ENCODE measurements at regions not wholly inside any gene's neighbourhood (a gene's known extent, or its start where the extent isn't known, plus 50 kb on each side); places are given as distances from the start of the nearest gene placed in this dataset.
"Not testable (repeated sequence)": the region's sequence is repeated elsewhere in the genome, so short reads cannot be mapped to it uniquely, and the experiment has no call there.

GRCh38 chr10:65123120-65123519, 1601.9 kb downstream of the REEP3 start:
- no peak for DNase-seq

- DNase-seq, result no peak
These were observed 1604.0 kb downstream of the REEP3 start for GRCh38 chr10:65125212-65125611.

GRCh38 chr10:65126288-65126687, 1605.1 kb downstream of the REEP3 start:
- no peak for DNase-seq

- DNase-seq, result no peak
These were observed 1607.1 kb downstream of the REEP3 start for GRCh38 chr10:65128277-65128676.

- no peak for DNase-seq
These were observed 1609.1 kb downstream of the REEP3 start for GRCh38 chr10:65130162-65130758.

GRCh38 chr10:65133652-65134051, 1612.5 kb downstream of the REEP3 start:
- no peak for DNase-seq

GRCh38 chr10:65135508-65135907, 1614.3 kb downstream of the REEP3 start:
- DNase-seq, result no peak

GRCh38 chr10:65142641-65143435, 1621.6 kb downstream of the REEP3 start:
- DNase-seq, result no peak

GRCh38 chr10:65143723-65144122, 1622.5 kb downstream of the REEP3 start:
- DNase-seq, result no peak

GRCh38 chr10:65149878-65150277, 1628.7 kb downstream of the REEP3 start:
- DNase-seq, result no peak

GRCh38 chr10:65166272-65166671, 1645.1 kb downstream of the REEP3 start:
- no peak for DNase-seq

GRCh38 chr10:65172249-65172648, 1651.0 kb downstream of the REEP3 start:
- DNase-seq, result no peak

GRCh38 chr10:65176994-65177393, 1655.8 kb downstream of the REEP3 start:
- no peak for DNase-seq

GRCh38 chr10:65183236-65183635, 1662.0 kb downstream of the REEP3 start:
- no peak for DNase-seq

- not testable (repeated sequence) for DNase-seq
These were observed 1665.5 kb downstream of the REEP3 start for GRCh38 chr10:65186668-65187067.

- no peak for DNase-seq
These were observed 1672.9 kb downstream of the REEP3 start for GRCh38 chr10:65194126-65194525.

- DNase-seq, result no peak
These were observed 1673.4 kb downstream of the REEP3 start for GRCh38 chr10:65194555-65194954.

GRCh38 chr10:65196111-65196510, 1674.9 kb downstream of the REEP3 start:
- DNase-seq, result no peak

GRCh38 chr10:65197935-65198334, 1676.7 kb downstream of the REEP3 start:
- DNase-seq, result no peak

GRCh38 chr10:65201491-65201890, 1680.3 kb downstream of the REEP3 start:
- DNase-seq, result no peak

GRCh38 chr10:65204999-65205398, 1683.8 kb downstream of the REEP3 start:
- no peak for DNase-seq

- no peak for DNase-seq
These were observed 1692.0 kb downstream of the REEP3 start for GRCh38 chr10:65213170-65213569.

GRCh38 chr10:65219444-65219843, 1698.2 kb downstream of the REEP3 start:
- no peak for DNase-seq

GRCh38 chr10:65231148-65231547, 1694.7 kb upstream of the LRRTM3 start:
- DNase-seq, result no peak

GRCh38 chr10:65234261-65234660, 1691.6 kb upstream of the LRRTM3 start:
- DNase-seq, result no peak
